Astrocyte (in vitro differentiated cells and primary cell): ENCODE measurements at regions not wholly inside any gene's neighbourhood (a gene's known extent, or its start where the extent isn't known, plus 50 kb on each side); places are given as distances from the start of the nearest gene placed in this dataset.

Experiments used
- DNase-seq: peaks from one replicate; pipeline ENCODE4 v3.0.0-alpha.2; 2010; ENCODE audit warnings: low read depth
- FAIRE-seq: peaks from 2 replicates; lab custom pipeline; 2011; peaks lifted over from hg19 to GRCh38; lab: Jason Lieb, UNC
- H2AFZ ChIP-seq: 2 replicates; pipeline ENCODE4 v1.6.0; 2012; ENCODE audit warnings: low read depth, low read length, inconsistent platforms
- H3K27ac ChIP-seq: 2 replicates; pipeline ENCODE4 v1.5.1; 2011; ENCODE audit warnings: low read depth, low read length, inconsistent platforms
- H3K27me3 ChIP-seq: 2 replicates; pipeline ENCODE4 v1.6.0; 2011; ENCODE audit warnings: low read length, inconsistent platforms; ENCODE audit not compliant: insufficient read depth
- H3K36me3 ChIP-seq: 2 replicates; pipeline ENCODE4 v1.5.1; 2011; ENCODE audit warnings: low read length, inconsistent platforms; ENCODE audit not compliant: insufficient read depth
- H3K4me1 ChIP-seq: 2 replicates; pipeline ENCODE4 v1.5.1; 2011; ENCODE audit warnings: low read length, inconsistent platforms; ENCODE audit not compliant: insufficient read depth
- H3K4me2 ChIP-seq: 2 replicates; pipeline ENCODE4 v1.6.0; 2012; ENCODE audit warnings: low read length, inconsistent platforms
- H3K4me3 ChIP-seq: 2 replicates; pipeline ENCODE4 v1.5.1; 2011; ENCODE audit warnings: low read depth, mild to moderate bottlenecking, low read length, inconsistent platforms; ENCODE audit not compliant: insufficient read depth
- H3K79me2 ChIP-seq: 2 replicates; pipeline ENCODE4 v1.6.0; 2012; ENCODE audit warnings: mild to moderate bottlenecking, low read length, inconsistent platforms; ENCODE audit not compliant: insufficient read depth
- H3K9ac ChIP-seq: 2 replicates; pipeline ENCODE4 v1.6.0; 2012; ENCODE audit warnings: mild to moderate bottlenecking, low read length, inconsistent platforms
- H3K9me3 ChIP-seq: 2 replicates; pipeline ENCODE4 v1.5.1; 2012; ENCODE audit warnings: low read depth, mild to moderate bottlenecking, low read length, inconsistent platforms; ENCODE audit not compliant: insufficient read depth
- H4K20me1 ChIP-seq: 2 replicates; pipeline ENCODE4 v1.6.0; 2012; ENCODE audit warnings: low read length, inconsistent platforms; ENCODE audit not compliant: insufficient read depth
- H3K27ac Mint-ChIP-seq: one replicate; pipeline ENCODE4 v1.8.0; 2021; ENCODE audit warnings: mild to moderate bottlenecking, mixed read lengths; ENCODE audit not compliant: unreplicated experiment
- H3K27me3 Mint-ChIP-seq: one replicate; pipeline ENCODE4 v1.8.0; 2021; ENCODE audit warnings: low read depth, mixed read lengths; ENCODE audit not compliant: unreplicated experiment
- H3K36me3 Mint-ChIP-seq: one replicate; pipeline ENCODE4 v1.8.0; 2021; ENCODE audit warnings: low read depth, mixed read lengths; ENCODE audit not compliant: unreplicated experiment
- H3K4me1 Mint-ChIP-seq: one replicate; pipeline ENCODE4 v1.8.0; 2021; ENCODE audit warnings: low read depth, mixed read lengths; ENCODE audit not compliant: unreplicated experiment
- H3K4me3 Mint-ChIP-seq: one replicate; pipeline ENCODE4 v1.8.0; 2021; ENCODE audit warnings: mild to moderate bottlenecking, moderate library complexity, mixed read lengths; ENCODE audit not compliant: unreplicated experiment
- H3K9me3 Mint-ChIP-seq: one replicate; pipeline ENCODE4 v1.8.0; 2021; ENCODE audit warnings: mild to moderate bottlenecking, mixed read lengths; ENCODE audit not compliant: unreplicated experiment
- CTCF ChIP-seq: IDR thresholded peaks from 2 replicates; pipeline ENCODE4 v1.5.1; 2011; ENCODE audit warnings: low read depth, mild to moderate bottlenecking, inconsistent platforms, low read length, moderate library complexity; ENCODE audit not compliant: insufficient read depth
- EZH2 ChIP-seq: IDR thresholded peaks from 2 replicates; pipeline ENCODE4 v1.6.1; 2012; ENCODE audit warnings: mild to moderate bottlenecking, low read length, inconsistent platforms; ENCODE audit not compliant: insufficient read depth

- Histone ChIP-seq H3K79me2 (no peaks in the 10 kb centered on the region), H3K27ac (no peak overlapping the region), H3K27me3 (no peaks in the 10 kb centered on the region), H2AFZ (no peak overlapping the region), H3K9ac (no peak overlapping the region), H3K9me3 (no peaks in the 10 kb centered on the region), H3K36me3 (no peaks in the 10 kb centered on the region), H4K20me1 (no peaks in the 10 kb centered on the region), H3K4me3 (no peak overlapping the region), H3K4me1 (no peaks in the 10 kb centered on the region), H3K4me2 (no peak overlapping the region)
- DNase-seq (no peak), FAIRE-seq (no peak)
- no peak overlapping the region for H3K27ac Mint-ChIP-seq
- H3K9me3 Mint-ChIP-seq = no peaks in the 10 kb centered on the region
- no peaks in the 10 kb centered on the region for H3K27me3 Mint-ChIP-seq
- H3K36me3 Mint-ChIP-seq = no peaks in the 10 kb centered on the region
- H3K4me1 Mint-ChIP-seq = no peaks in the 10 kb centered on the region
- no peak overlapping the region for H3K4me3 Mint-ChIP-seq
- TF ChIP-seq EZH2 (no peak), CTCF (no peak)
Measured at GRCh38 chr18:65429601-65430000, 321.2 kb upstream of the CDH7 start.

- Histone ChIP-seq H4K20me1 (no peaks in the 10 kb centered on the region), H3K9me3 (no peaks in the 10 kb centered on the region), H3K27ac (no peak overlapping the region), H2AFZ (no peak overlapping the region), H3K79me2 (no peaks in the 10 kb centered on the region), H3K36me3 (no peaks in the 10 kb centered on the region), H3K4me3 (no peak overlapping the region), H3K4me1 (no peaks in the 10 kb centered on the region), H3K9ac (no peak overlapping the region), H3K27me3 (no peaks in the 10 kb centered on the region), H3K4me2 (no peak overlapping the region)
- DNase-seq (no peak), FAIRE-seq (no peak)
- Mint-ChIP-seq H3K27ac (no peak overlapping the region), H3K27me3 (no peaks in the 10 kb centered on the region), H3K4me3 (no peak overlapping the region), H3K4me1 (no peaks in the 10 kb centered on the region), H3K9me3 (no peaks in the 10 kb centered on the region), H3K36me3 (no peaks in the 10 kb centered on the region)
- TF ChIP-seq CTCF (no peak), EZH2 (no peak)
Measured at GRCh38 chr18:65425366-65425765, 325.4 kb upstream of the CDH7 start.

GRCh38 chr18:65423776-65424175, 327.0 kb upstream of the CDH7 start:
- H3K27ac Mint-ChIP-seq = no peak overlapping the region
- no peaks in the 10 kb centered on the region for H3K9me3 ChIP-seq
- no peak overlapping the region for H3K4me3 Mint-ChIP-seq
- no peak overlapping the region for H2AFZ ChIP-seq
- no peaks in the 10 kb centered on the region for H4K20me1 ChIP-seq
- FAIRE-seq = no peak
- no peaks in the 10 kb centered on the region for H3K4me1 ChIP-seq
- DNase-seq = no peak
- no peaks in the 10 kb centered on the region for H3K4me1 Mint-ChIP-seq
- no peaks in the 10 kb centered on the region for H3K27me3 ChIP-seq
- no peak overlapping the region for H3K9ac ChIP-seq
- no peaks in the 10 kb centered on the region for H3K27me3 Mint-ChIP-seq
- TF ChIP-seq CTCF = no peak
- TF ChIP-seq EZH2 = no peak
- no peaks in the 10 kb centered on the region for H3K36me3 ChIP-seq
- no peak overlapping the region for H3K4me2 ChIP-seq
- no peak overlapping the region for H3K27ac ChIP-seq
- H3K79me2 ChIP-seq = no peaks in the 10 kb centered on the region
- no peaks in the 10 kb centered on the region for H3K36me3 Mint-ChIP-seq
- no peaks in the 10 kb centered on the region for H3K9me3 Mint-ChIP-seq
- H3K4me3 ChIP-seq = no peak overlapping the region
